SK-MEL-5 (cell line): ENCODE measurements at regions not wholly inside any gene's neighbourhood (a gene's known extent, or its start where the extent isn't known, plus 50 kb on each side); places are given as distances from the start of the nearest gene placed in this dataset.

Experiments used
- DNase-seq: peaks from one replicate; pipeline ENCODE4 v3.0.0-alpha.2; 2016; ENCODE audit warnings: low read depth, low spot score
- in situ Hi-C: cut with HindIII; loops from 2 replicates; pipeline ENCODE4 v1.10.0; 2016; ENCODE audit warnings: low sequenced_read_pairs, high pct_unique_total_duplicates, low pct_unique_long_range_greater_than_20kb

GRCh38 chr5:107325866-107326265 is 344.9 kb downstream of the EFNA5 start:
- no peak for DNase-seq
- in situ Hi-C loops = no loop called here

GRCh38 chr5:107324809-107325208 is 345.9 kb downstream of the EFNA5 start:
- DNase-seq = no peak
- in situ Hi-C loops = no loop called here

GRCh38 chr5:107324071-107324470 is 346.7 kb downstream of the EFNA5 start:
- DNase-seq = no peak
- in situ Hi-C loops = no loop called here

GRCh38 chr5:107323536-107323935 is 347.2 kb downstream of the EFNA5 start:
- in situ Hi-C loops = no loop called here
- DNase-seq = no peak

GRCh38 chr5:107322936-107323335 is 347.8 kb downstream of the EFNA5 start:
- DNase-seq = no peak
- in situ Hi-C loops = no loop called here

GRCh38 chr5:107321906-107322305 is 348.8 kb downstream of the EFNA5 start:
- no peak for DNase-seq
- in situ Hi-C loops = no loop called here

- DNase-seq = no peak
- in situ Hi-C loops = no loop called here
These were observed 349.9 kb downstream of the EFNA5 start for GRCh38 chr5:107320846-107321245.

- in situ Hi-C loops = no loop called here
These were observed 350.4 kb downstream of the EFNA5 start for GRCh38 chr5:107320376-107320775.

GRCh38 chr5:107319901-107320300 is 350.8 kb downstream of the EFNA5 start:
- in situ Hi-C loops = no loop called here
- DNase-seq = no peak

More at GRCh38 chr5:107320376-107320775, 350.4 kb downstream of the EFNA5 start:
- DNase-seq = no peak

GRCh38 chr5:107314330-107314729 is 356.4 kb downstream of the EFNA5 start:
- no peak for DNase-seq
- in situ Hi-C loops = no loop called here

- DNase-seq = no peak
- in situ Hi-C loops = no loop called here
These were observed 356.8 kb downstream of the EFNA5 start for GRCh38 chr5:107313921-107314320.

GRCh38 chr5:107313098-107313497 is 357.6 kb downstream of the EFNA5 start:
- DNase-seq = no peak
- in situ Hi-C loops = no loop called here

- no peak for DNase-seq
- in situ Hi-C loops = no loop called here
These were observed 360.6 kb downstream of the EFNA5 start for GRCh38 chr5:107310181-107310580.

GRCh38 chr5:107306594-107306993 is 364.1 kb downstream of the EFNA5 start:
- in situ Hi-C loops = no loop called here
- no peak for DNase-seq

GRCh38 chr5:107306002-107306401 is 364.7 kb downstream of the EFNA5 start:
- in situ Hi-C loops = no loop called here
- no peak for DNase-seq

- in situ Hi-C loops = no loop called here
- DNase-seq = no peak
These were observed 366.1 kb downstream of the EFNA5 start for GRCh38 chr5:107304684-107305083.

- DNase-seq = no peak
- in situ Hi-C loops = no loop called here
These were observed 367.4 kb downstream of the EFNA5 start for GRCh38 chr5:107303171-107303968.

GRCh38 chr5:107302441-107302840 is 368.3 kb downstream of the EFNA5 start:
- no peak for DNase-seq
- in situ Hi-C loops = no loop called here

GRCh38 chr5:107301999-107302398 is 368.7 kb downstream of the EFNA5 start:
- DNase-seq = no peak
- in situ Hi-C loops = no loop called here
